ENCODE measurements at regions not wholly inside any gene's neighbourhood (a gene's known extent, or its start where the extent isn't known, plus 50 kb on each side); places are given as distances from the start of the nearest gene placed in this dataset.

DNA sequence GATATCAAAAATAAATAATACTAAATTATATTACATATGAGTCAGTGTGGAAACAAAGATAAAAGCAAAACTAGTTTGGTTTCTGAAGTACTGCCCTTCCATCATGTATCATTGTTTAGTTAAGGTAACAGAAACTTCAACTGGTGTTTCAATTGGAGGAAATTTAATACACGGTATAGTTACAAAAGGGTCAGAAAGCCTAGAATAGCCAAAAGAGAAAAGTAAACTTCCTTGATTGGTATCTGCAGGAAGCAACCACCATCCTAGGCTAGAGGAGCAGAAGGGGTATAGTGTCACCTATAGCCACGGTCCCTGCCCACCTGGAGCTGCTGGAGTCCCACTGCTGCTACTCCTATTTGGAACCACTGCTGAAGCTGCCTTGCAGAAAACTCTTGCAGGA lies 185.6 kb downstream of the SLC7A11 start:
- Histone ChIP-seq H3K27ac (ENCODE audit: low read depth, low read length, poor library complexity, severe bottlenecking) (no peak overlapping the region), H4K20me1 (ENCODE audit: insufficient read depth, low read length) (no peaks in the 10 kb centered on the region), H3K36me3 (ENCODE audit: insufficient read depth, low read length) (no peaks in the 10 kb centered on the region), H2AFZ (ENCODE audit: low read length) (no peak overlapping the region), H3K9me2 (ENCODE audit: insufficient read depth, low read length) (no peaks in the 10 kb centered on the region), H3K79me2 (ENCODE audit: insufficient read depth, low read depth, low read length) (no peaks in the 10 kb centered on the region), H3K4me1 (ENCODE audit: insufficient read depth, low read length, poor library complexity, severe bottlenecking) (no peaks in the 10 kb centered on the region), H3K4me3 (ENCODE audit: low read depth, low read length, poor library complexity, severe bottlenecking) (no peak overlapping the region), H3K9me3 (ENCODE audit: low read length) (no peaks in the 10 kb centered on the region), H3K4me2 (ENCODE audit: low read length) (no peak overlapping the region)
- TF ChIP-seq EZH2phosphoT487 (IDR thresholded peaks at IDR 0.05; ENCODE audit: borderline replicate concordance, low read depth, low read length), result no peak
- TF ChIP-seq, protein P1, sequence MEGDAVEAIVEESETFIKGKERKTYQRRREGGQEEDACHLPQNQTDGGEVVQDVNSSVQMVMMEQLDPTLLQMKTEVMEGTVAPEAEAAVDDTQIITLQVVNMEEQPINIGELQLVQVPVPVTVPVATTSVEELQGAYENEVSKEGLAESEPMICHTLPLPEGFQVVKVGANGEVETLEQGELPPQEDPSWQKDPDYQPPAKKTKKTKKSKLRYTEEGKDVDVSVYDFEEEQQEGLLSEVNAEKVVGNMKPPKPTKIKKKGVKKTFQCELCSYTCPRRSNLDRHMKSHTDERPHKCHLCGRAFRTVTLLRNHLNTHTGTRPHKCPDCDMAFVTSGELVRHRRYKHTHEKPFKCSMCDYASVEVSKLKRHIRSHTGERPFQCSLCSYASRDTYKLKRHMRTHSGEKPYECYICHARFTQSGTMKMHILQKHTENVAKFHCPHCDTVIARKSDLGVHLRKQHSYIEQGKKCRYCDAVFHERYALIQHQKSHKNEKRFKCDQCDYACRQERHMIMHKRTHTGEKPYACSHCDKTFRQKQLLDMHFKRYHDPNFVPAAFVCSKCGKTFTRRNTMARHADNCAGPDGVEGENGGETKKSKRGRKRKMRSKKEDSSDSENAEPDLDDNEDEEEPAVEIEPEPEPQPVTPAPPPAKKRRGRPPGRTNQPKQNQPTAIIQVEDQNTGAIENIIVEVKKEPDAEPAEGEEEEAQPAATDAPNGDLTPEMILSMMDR (conservative IDR thresholded peaks at IDR 0.05; ENCODE audit: low read length), result no peak
- CTCF ChIA-PET (ENCODE audit: unreplicated experiment), result no interaction called here
- intact Hi-C loops (cut with micrococcal nuclease; ENCODE audit: unreplicated experiment), result no loop called here
- BruUV-seq (replicated peaks), result no TSS peak
- no peak for DNase-seq (ENCODE audit: low spot score)
- POLR2A ChIA-PET, result interaction anchor here (0.7 kb wide), 1 partner anchor 553 kb away, joined by 3 read pairs; no protein-coding TSS in a partner anchor

DNA sequence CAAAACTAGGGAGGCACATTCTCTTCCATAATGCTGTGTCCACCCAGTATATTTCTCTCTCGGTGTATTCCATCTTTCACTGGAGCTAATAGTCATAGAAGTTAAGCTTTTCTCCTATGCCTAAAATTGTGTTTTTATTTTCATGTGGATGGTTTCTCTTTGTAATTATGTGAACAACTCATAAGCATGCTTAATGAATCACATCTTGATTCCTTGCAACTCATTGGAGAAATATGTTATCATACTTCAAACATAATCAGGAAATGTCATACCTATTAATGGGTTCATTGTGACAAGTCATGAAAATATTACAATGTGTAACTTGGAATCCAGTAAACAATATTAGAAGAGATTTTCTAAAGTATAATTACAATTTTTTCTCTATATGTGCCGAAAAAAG lies 186.3 kb downstream of the SLC7A11 start:
- ChIA-PET POLR2A (interaction anchor here (1.0 to 1.5 kb wide), 3 partner anchors 13 to 42 kb away, joined by 3 to 4 read pairs (median 3); no protein-coding TSS in a partner anchor), CTCF (ENCODE audit: unreplicated experiment) (no interaction called here)
- no peaks in the 10 kb centered on the region for H3K36me3 ChIP-seq (ENCODE audit: insufficient read depth, low read length)
- no peak overlapping the region for H2AFZ ChIP-seq (ENCODE audit: low read length)
- H3K4me2 ChIP-seq (ENCODE audit: low read length), result no peak overlapping the region
- TF ChIP-seq, protein P1 (conservative IDR thresholded peaks at IDR 0.05; ENCODE audit: low read length), result no peak
- no peak for TF ChIP-seq EZH2phosphoT487 (IDR thresholded peaks at IDR 0.05; ENCODE audit: borderline replicate concordance, low read depth, low read length)
- no peaks in the 10 kb centered on the region for H3K9me2 ChIP-seq (ENCODE audit: insufficient read depth, low read length)
- DNase-seq (ENCODE audit: low spot score), result no peak
- BruUV-seq (replicated peaks), result no TSS peak
- no peaks in the 10 kb centered on the region for H4K20me1 ChIP-seq (ENCODE audit: insufficient read depth, low read length)
- H3K4me3 ChIP-seq (ENCODE audit: low read depth, low read length, poor library complexity, severe bottlenecking), result no peak overlapping the region
- no peaks in the 10 kb centered on the region for H3K79me2 ChIP-seq (ENCODE audit: insufficient read depth, low read depth, low read length)
- intact Hi-C loops (cut with micrococcal nuclease; ENCODE audit: unreplicated experiment), result no loop called here
- H3K27ac ChIP-seq (ENCODE audit: low read depth, low read length, poor library complexity, severe bottlenecking), result no peak overlapping the region
- no peaks in the 10 kb centered on the region for H3K9me3 ChIP-seq (ENCODE audit: low read length)
- H3K4me1 ChIP-seq (ENCODE audit: insufficient read depth, low read length, poor library complexity, severe bottlenecking), result no peaks in the 10 kb centered on the region

DNA sequence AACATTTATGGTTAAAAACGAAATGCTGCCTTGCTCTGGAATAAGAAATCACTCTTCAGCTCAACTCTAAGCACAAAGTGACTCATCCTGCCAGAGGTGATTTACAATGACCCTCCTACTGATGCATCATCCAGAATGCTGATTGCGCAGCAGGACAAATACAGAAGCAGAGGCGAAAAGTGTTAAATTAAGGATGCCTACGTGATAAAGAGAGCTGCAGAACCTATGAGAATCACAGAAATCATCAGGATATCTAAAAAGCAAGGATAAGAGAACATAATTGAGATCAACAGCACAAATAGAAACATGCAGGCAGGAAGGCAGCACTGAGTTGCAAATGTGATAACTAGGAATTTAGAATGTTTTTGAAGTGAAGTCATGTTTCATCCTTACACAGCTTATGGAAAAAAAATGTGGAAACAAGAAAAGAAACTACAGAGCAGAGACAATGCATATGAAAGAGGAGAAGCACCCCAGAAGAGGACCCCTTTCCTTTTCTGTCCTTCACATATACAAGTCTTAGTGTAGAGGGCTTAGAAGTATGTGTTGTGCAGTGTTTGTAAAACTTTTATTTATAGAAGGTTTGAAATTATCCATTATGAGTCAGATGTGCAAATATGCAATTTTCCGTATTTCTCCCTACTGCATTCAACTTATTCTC lies 188.4 kb downstream of the SLC7A11 start:
- intact Hi-C loops (cut with micrococcal nuclease; ENCODE audit: unreplicated experiment), result no loop called here
- POLR2A ChIA-PET, result no interaction called here
- H3K4me1 ChIP-seq (ENCODE audit: insufficient read depth, low read length, poor library complexity, severe bottlenecking), result no peaks in the 10 kb centered on the region
- no peaks in the 10 kb centered on the region for H3K9me3 ChIP-seq (ENCODE audit: low read length)
- no peaks in the 10 kb centered on the region for H4K20me1 ChIP-seq (ENCODE audit: insufficient read depth, low read length)
- H3K27ac ChIP-seq (ENCODE audit: low read depth, low read length, poor library complexity, severe bottlenecking), result no peak overlapping the region
- TF ChIP-seq, protein P1 (conservative IDR thresholded peaks at IDR 0.05; ENCODE audit: low read length), result no peak
- TF ChIP-seq EZH2phosphoT487 (IDR thresholded peaks at IDR 0.05; ENCODE audit: borderline replicate concordance, low read depth, low read length), result no peak
- BruUV-seq (replicated peaks), result no TSS peak
- H3K36me3 ChIP-seq (ENCODE audit: insufficient read depth, low read length), result no peaks in the 10 kb centered on the region
- no peak for DNase-seq (ENCODE audit: low spot score)
- CTCF ChIA-PET (ENCODE audit: unreplicated experiment), result no interaction called here
- no peak overlapping the region for H2AFZ ChIP-seq (ENCODE audit: low read length)
- no peaks in the 10 kb centered on the region for H3K79me2 ChIP-seq (ENCODE audit: insufficient read depth, low read depth, low read length)
- no peak overlapping the region for H3K4me2 ChIP-seq (ENCODE audit: low read length)
- H3K4me3 ChIP-seq (ENCODE audit: low read depth, low read length, poor library complexity, severe bottlenecking), result no peak overlapping the region
- no peaks in the 10 kb centered on the region for H3K9me2 ChIP-seq (ENCODE audit: insufficient read depth, low read length)
